Upper lobe of left lung (tissue), 4 donors: ENCODE measurements at regions not wholly inside any gene's neighbourhood (a gene's known extent, or its start where the extent isn't known, plus 50 kb on each side); places are given as distances from the start of the nearest gene placed in this dataset.

Experiments
- CTCF ChIP-seq, 6 experiments: fragments of 450-650 bp in 4 of 6; fragments of 200-600 bp in 2 of 6; sonication (generic) in 2 of 6; IDR thresholded peaks; one replicate each; pipeline ENCODE4 v1.5.1; 2016 to 2019; ENCODE audit warnings: antibody characterized with exemption in 6 of 6
- EP300 ChIP-seq, 4 donors: sonication (generic); formaldehyde crosslinking; IDR thresholded peaks; one replicate each; pipeline ENCODE4 v1.5.1; 2017; ENCODE audit warnings: antibody characterized with exemption in 4 of 4, control low read depth in 2 of 4
- POLR2A ChIP-seq, 4 donors: fragments of 450-650 bp; IDR thresholded peaks; one replicate each; pipeline ENCODE4 v1.5.1; 2016 to 2017; ENCODE audit warnings: antibody characterized with exemption in 4 of 4, mild to moderate bottlenecking in 2 of 4

- TF ChIP-seq CTCF (IDR thresholded peaks at IDR 0.05) (no peak), EP300 (IDR thresholded peaks at IDR 0.05) (no peak), POLR2A (IDR thresholded peaks at IDR 0.05) (no peak)
Observed at GRCh38 chr13:34349091-34349722, 531.3 kb downstream of the RFC3 start.
